Cerebellar cortex (tissue), 1 donor: ENCODE measurements at regions not wholly inside any gene's neighbourhood (a gene's known extent, or its start where the extent isn't known, plus 50 kb on each side); places are given as distances from the start of the nearest gene placed in this dataset.
"Not testable (repeated sequence)": the region's sequence is repeated elsewhere in the genome, so short reads cannot be mapped to it uniquely, and the experiment has no call there.

ENCODE experiments used
- DNase-seq: peaks from one replicate; pipeline ENCODE4 v3.0.0-alpha.2; 2015; ENCODE audit warnings: low spot score

GRCh38 chr3:188974856-188975599 lies 196.7 kb upstream of the TPRG1 start:
- DNase-seq: no peak

- no peak for DNase-seq
Observed at GRCh38 chr3:188975600-188976314, 196.0 kb upstream of the TPRG1 start.

DNA sequence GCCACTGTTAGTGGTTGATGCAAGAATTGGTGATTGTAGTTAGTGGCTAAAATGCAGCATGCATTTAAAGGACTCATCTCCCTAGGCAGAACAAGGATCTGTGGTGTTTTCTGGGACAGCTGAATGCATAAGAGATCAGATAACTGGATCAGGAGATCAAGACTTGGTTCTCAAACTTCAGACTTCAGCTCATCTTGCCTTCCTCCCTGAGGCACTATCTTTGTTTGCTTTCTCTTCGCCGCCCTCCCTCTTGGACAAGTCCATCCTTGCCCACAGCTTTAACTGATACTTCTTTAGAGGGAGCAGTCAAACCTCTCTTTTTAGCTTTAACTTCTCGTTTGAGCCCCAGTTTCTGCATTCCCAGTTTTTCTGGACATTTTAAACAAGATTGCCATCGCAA lies 195.4 kb upstream of the TPRG1 start:
- DNase-seq: no peak

DNA sequence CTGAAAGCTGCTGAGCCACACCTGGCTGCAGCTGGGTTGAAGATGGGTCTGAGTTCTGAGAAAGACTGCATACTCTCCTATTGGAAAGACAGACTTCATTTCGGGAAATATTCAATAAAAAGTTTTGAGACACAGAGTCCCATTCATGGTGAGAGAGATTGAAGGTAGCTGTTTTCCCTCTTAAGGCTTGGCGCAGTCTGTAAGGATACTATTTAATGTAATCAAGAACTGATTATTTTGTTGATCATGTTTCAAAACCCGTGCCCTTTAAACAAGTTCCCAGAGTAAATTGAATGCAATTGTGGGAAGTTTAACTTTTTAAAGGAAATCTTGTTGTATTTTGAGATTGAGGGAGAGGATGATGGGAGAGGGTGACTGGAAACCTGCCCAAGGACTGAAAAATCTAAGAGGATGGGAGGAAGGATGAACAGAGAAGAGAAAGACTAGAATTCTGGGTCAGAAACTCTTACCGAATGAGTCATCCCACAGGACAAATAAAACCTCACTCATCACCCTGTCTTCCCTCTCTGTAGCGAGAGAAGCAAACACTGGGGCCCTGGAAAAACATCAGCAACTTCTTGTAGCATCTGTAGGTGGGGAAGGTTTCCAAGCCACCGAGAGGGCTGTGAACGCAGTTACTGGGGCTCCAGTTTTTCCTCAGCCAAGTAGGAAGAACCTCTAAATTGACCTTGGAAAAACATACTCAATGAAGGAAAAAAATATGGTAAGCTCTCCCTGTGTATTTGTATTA lies 193.2 kb upstream of the TPRG1 start:
- no peak for DNase-seq

- DNase-seq: peak; percentile 18
Observed at GRCh38 chr3:188979248-188979647, 192.5 kb upstream of the TPRG1 start.

GRCh38 chr3:188979669-188980310 lies 192.0 kb upstream of the TPRG1 start:
- peak; percentile 66 for DNase-seq

GRCh38 chr3:188993181-188993580 lies 178.6 kb upstream of the TPRG1 start:
- no peak for DNase-seq

DNA sequence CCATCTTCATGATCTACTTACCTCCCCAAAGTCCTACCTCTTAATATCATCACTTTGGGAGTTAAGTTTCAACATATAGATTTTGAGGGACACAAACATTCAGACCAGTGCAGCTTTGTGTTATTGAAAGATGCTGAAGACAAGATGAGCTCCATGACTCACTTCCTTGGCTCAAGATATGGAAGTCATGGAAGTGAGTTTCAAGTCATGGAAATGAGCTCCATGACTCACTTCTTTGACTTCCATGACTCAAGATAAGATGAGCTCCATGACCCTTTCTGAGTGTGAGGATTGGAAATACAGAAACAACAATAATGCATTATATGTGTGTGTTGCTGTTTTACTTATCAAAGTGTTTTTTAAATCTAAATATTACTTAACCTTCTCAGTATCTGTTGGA lies 170.2 kb upstream of the TPRG1 start:
- no peak for DNase-seq

DNA sequence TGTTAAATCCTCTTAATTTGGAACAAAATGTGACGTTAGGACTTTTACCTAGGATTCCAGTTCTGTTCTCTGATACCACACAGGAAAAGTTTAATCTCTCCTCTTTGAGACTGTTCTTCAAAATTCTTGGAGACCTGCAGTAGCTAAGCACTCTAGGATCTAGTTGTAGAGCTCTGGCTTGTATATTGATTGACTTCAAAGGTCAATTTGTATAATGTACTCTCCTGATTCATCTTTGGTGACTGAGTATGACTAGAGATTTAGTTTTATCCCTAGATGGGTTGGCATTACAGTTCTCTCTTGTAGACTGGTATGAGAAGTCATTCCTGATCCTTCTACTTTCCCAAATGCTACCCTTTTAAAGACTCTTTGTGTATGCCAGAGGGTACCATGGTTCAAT lies 168.4 kb upstream of the TPRG1 start:
- DNase-seq: no peak

- no peak for DNase-seq
Observed at GRCh38 chr3:189013224-189013888, 158.4 kb upstream of the TPRG1 start.

GRCh38 chr3:189014526-189014925 lies 157.2 kb upstream of the TPRG1 start:
- DNase-seq: no peak

GRCh38 chr3:189022576-189023466 lies 148.9 kb upstream of the TPRG1 start:
- DNase-seq: not testable (repeated sequence)

GRCh38 chr3:189025866-189026265 lies 145.9 kb upstream of the TPRG1 start:
- DNase-seq: no peak

- DNase-seq: no peak
Observed at GRCh38 chr3:189027626-189028155, 144.1 kb upstream of the TPRG1 start.

GRCh38 chr3:189038773-189039745 lies 132.7 kb upstream of the TPRG1 start:
- no peak for DNase-seq

GRCh38 chr3:189040656-189041335 lies 131.0 kb upstream of the TPRG1 start:
- DNase-seq: no peak

GRCh38 chr3:189041482-189042090 lies 130.2 kb upstream of the TPRG1 start:
- DNase-seq: peak; percentile 32

GRCh38 chr3:189042832-189043231 lies 128.9 kb upstream of the TPRG1 start:
- DNase-seq: no peak
